ENCODE measurements at regions not wholly inside any gene's neighbourhood (a gene's known extent, or its start where the extent isn't known, plus 50 kb on each side); places are given as distances from the start of the nearest gene placed in this dataset.

GRCh38 chr5:96569332-96569731, 92.8 kb upstream of the CAST start:
- no CpG with 5 or more reads among the region's 4 CpGs for WGBS (ENCODE audit: extremely low coverage, insufficient coverage, low lambda C conversion rate)
- no peaks in the 10 kb centered on the region for H3K27me3 ChIP-seq (ENCODE audit: insufficient read depth, low read length, poor library complexity)
- no peak overlapping the region for H3K4ac ChIP-seq (ENCODE audit: low read depth, low read length)

GRCh38 chr5:96569770-96570169, 92.4 kb upstream of the CAST start:
- no peak overlapping the region for H3K4ac ChIP-seq (ENCODE audit: low read depth, low read length)
- H2BK15ac ChIP-seq (replicated peaks; ENCODE audit: low read depth) = no peak overlapping the region
- H3K27me3 ChIP-seq (ENCODE audit: insufficient read depth, low read length, poor library complexity) = no peaks in the 10 kb centered on the region
- no peak overlapping the region for H3K18ac ChIP-seq (ENCODE audit: low read length)
- H2AK5ac ChIP-seq (ENCODE audit: low read length) = no peak overlapping the region
- DNase-seq = no peak
- H2BK5ac ChIP-seq (ENCODE audit: low read length) = no peak overlapping the region
- H3K4me2 ChIP-seq (ENCODE audit: low read length) = no peak overlapping the region
- H3K79me2 ChIP-seq (ENCODE audit: control insufficient read depth, insufficient read depth, low read length) = no peaks in the 10 kb centered on the region
- no peak overlapping the region for H3K27ac ChIP-seq (ENCODE audit: low read depth, low read length)
- H3K79me1 ChIP-seq (ENCODE audit: low read length) = no peaks in the 10 kb centered on the region
- no CpG with 5 or more reads among the region's 4 CpGs for WGBS (ENCODE audit: extremely low coverage, insufficient coverage, low lambda C conversion rate)
- no peak overlapping the region for H3K4me3 ChIP-seq (ENCODE audit: low read length)
- H4K8ac ChIP-seq (ENCODE audit: low read depth, low read length) = no peak overlapping the region
- H3K9ac ChIP-seq (ENCODE audit: low read length) = no peak overlapping the region
- no peak overlapping the region for H2BK120ac ChIP-seq (ENCODE audit: low read depth, low read length)
- H3K56ac ChIP-seq (ENCODE audit: low read length) = no peak overlapping the region
- no peak overlapping the region for H4K5ac ChIP-seq (ENCODE audit: low read length)
- no peaks in the 10 kb centered on the region for H3K36me3 ChIP-seq (ENCODE audit: control insufficient read depth, insufficient read depth, low read length)
- H3K23ac ChIP-seq (ENCODE audit: low read length) = no peak overlapping the region
- peaks cover 8% of the 10 kb centered on the region for H3K4me1 ChIP-seq (ENCODE audit: control insufficient read depth, low read depth, low read length)

More at GRCh38 chr5:96569332-96569731, 92.8 kb upstream of the CAST start:
- Histone ChIP-seq H3K9ac (ENCODE audit: low read length) (no peak overlapping the region), H3K4me1 (ENCODE audit: control insufficient read depth, low read depth, low read length) (peaks cover 8% of the 10 kb centered on the region), H2BK120ac (ENCODE audit: low read depth, low read length) (no peak overlapping the region), H3K27ac (ENCODE audit: low read depth, low read length) (no peak overlapping the region), H4K8ac (ENCODE audit: low read depth, low read length) (no peak overlapping the region), H2BK15ac (replicated peaks; ENCODE audit: low read depth) (no peak overlapping the region), H3K4me2 (ENCODE audit: low read length) (no peak overlapping the region), H3K4me3 (ENCODE audit: low read length) (no peak overlapping the region), H3K18ac (ENCODE audit: low read length) (no peak overlapping the region), H2BK5ac (ENCODE audit: low read length) (no peak overlapping the region), H3K36me3 (ENCODE audit: control insufficient read depth, insufficient read depth, low read length) (no peaks in the 10 kb centered on the region), H3K79me2 (ENCODE audit: control insufficient read depth, insufficient read depth, low read length) (no peaks in the 10 kb centered on the region), H2AK5ac (ENCODE audit: low read length) (no peak overlapping the region), H3K56ac (ENCODE audit: low read length) (no peak overlapping the region), H3K79me1 (ENCODE audit: low read length) (no peaks in the 10 kb centered on the region), H4K5ac (ENCODE audit: low read length) (no peak overlapping the region), H3K23ac (ENCODE audit: low read length) (no peak overlapping the region)
- no peak for DNase-seq

GRCh38 chr5:96572864-96573512, 89.2 kb upstream of the CAST start:
- no CpG with 5 or more reads among the region's 5 CpGs for WGBS (ENCODE audit: extremely low coverage, insufficient coverage, low lambda C conversion rate)
- Histone ChIP-seq H3K4me2 (ENCODE audit: low read length) (no peak overlapping the region), H3K56ac (ENCODE audit: low read length) (no peak overlapping the region), H3K79me1 (ENCODE audit: low read length) (no peaks in the 10 kb centered on the region), H2BK15ac (replicated peaks; ENCODE audit: low read depth) (no peak overlapping the region), H3K23ac (ENCODE audit: low read length) (no peak overlapping the region), H4K5ac (ENCODE audit: low read length) (no peak overlapping the region), H3K4me1 (ENCODE audit: control insufficient read depth, low read depth, low read length) (no peaks in the 10 kb centered on the region), H3K27me3 (ENCODE audit: insufficient read depth, low read length, poor library complexity) (no peaks in the 10 kb centered on the region), H4K8ac (ENCODE audit: low read depth, low read length) (no peak overlapping the region), H3K18ac (ENCODE audit: low read length) (no peak overlapping the region), H3K4ac (ENCODE audit: low read depth, low read length) (no peak overlapping the region), H2BK120ac (ENCODE audit: low read depth, low read length) (no peak overlapping the region), H3K79me2 (ENCODE audit: control insufficient read depth, insufficient read depth, low read length) (no peaks in the 10 kb centered on the region), H2AK5ac (ENCODE audit: low read length) (no peak overlapping the region), H2BK5ac (ENCODE audit: low read length) (no peak overlapping the region), H3K36me3 (ENCODE audit: control insufficient read depth, insufficient read depth, low read length) (no peaks in the 10 kb centered on the region), H3K9ac (ENCODE audit: low read length) (no peak overlapping the region), H3K4me3 (ENCODE audit: low read length) (no peak overlapping the region), H3K27ac (ENCODE audit: low read depth, low read length) (no peak overlapping the region)
- DNase-seq = no peak

GRCh38 chr5:96573513-96573894, 88.7 kb upstream of the CAST start:
- no peak overlapping the region for H3K56ac ChIP-seq (ENCODE audit: low read length)
- no peaks in the 10 kb centered on the region for H3K79me2 ChIP-seq (ENCODE audit: control insufficient read depth, insufficient read depth, low read length)
- H3K36me3 ChIP-seq (ENCODE audit: control insufficient read depth, insufficient read depth, low read length) = no peaks in the 10 kb centered on the region
- no peak overlapping the region for H3K27ac ChIP-seq (ENCODE audit: low read depth, low read length)
- no peaks in the 10 kb centered on the region for H3K4me1 ChIP-seq (ENCODE audit: control insufficient read depth, low read depth, low read length)
- H2AK5ac ChIP-seq (ENCODE audit: low read length) = no peak overlapping the region
- no peak overlapping the region for H3K4me2 ChIP-seq (ENCODE audit: low read length)
- H2BK15ac ChIP-seq (replicated peaks; ENCODE audit: low read depth) = no peak overlapping the region
- H2BK120ac ChIP-seq (ENCODE audit: low read depth, low read length) = no peak overlapping the region
- H4K5ac ChIP-seq (ENCODE audit: low read length) = no peak overlapping the region
- no peaks in the 10 kb centered on the region for H3K79me1 ChIP-seq (ENCODE audit: low read length)
- H3K23ac ChIP-seq (ENCODE audit: low read length) = no peak overlapping the region
- H3K9ac ChIP-seq (ENCODE audit: low read length) = no peak overlapping the region
- H3K27me3 ChIP-seq (ENCODE audit: insufficient read depth, low read length, poor library complexity) = no peaks in the 10 kb centered on the region
- H3K4me3 ChIP-seq (ENCODE audit: low read length) = no peak overlapping the region
- no peak overlapping the region for H3K4ac ChIP-seq (ENCODE audit: low read depth, low read length)
- no peak overlapping the region for H4K8ac ChIP-seq (ENCODE audit: low read depth, low read length)
- no peak for DNase-seq
- H3K18ac ChIP-seq (ENCODE audit: low read length) = no peak overlapping the region
- no peak overlapping the region for H2BK5ac ChIP-seq (ENCODE audit: low read length)

GRCh38 chr5:96576876-96577275, 85.3 kb upstream of the CAST start:
- H4K5ac ChIP-seq (ENCODE audit: low read length) = no peak overlapping the region
- no CpG with 5 or more reads among the region's 3 CpGs for WGBS (ENCODE audit: extremely low coverage, insufficient coverage, low lambda C conversion rate)

GRCh38 chr5:96577909-96578308, 84.3 kb upstream of the CAST start:
- H3K4me1 ChIP-seq (ENCODE audit: control insufficient read depth, low read depth, low read length) = no peaks in the 10 kb centered on the region
- no peaks in the 10 kb centered on the region for H3K79me1 ChIP-seq (ENCODE audit: low read length)
- H3K4ac ChIP-seq (ENCODE audit: low read depth, low read length) = no peak overlapping the region
- no peak overlapping the region for H2BK5ac ChIP-seq (ENCODE audit: low read length)
- DNase-seq = no peak
- no peak overlapping the region for H3K23ac ChIP-seq (ENCODE audit: low read length)
- H3K36me3 ChIP-seq (ENCODE audit: control insufficient read depth, insufficient read depth, low read length) = no peaks in the 10 kb centered on the region
- no peak overlapping the region for H3K27ac ChIP-seq (ENCODE audit: low read depth, low read length)
- H3K18ac ChIP-seq (ENCODE audit: low read length) = no peak overlapping the region
- H2BK15ac ChIP-seq (replicated peaks; ENCODE audit: low read depth) = no peak overlapping the region
- H3K4me2 ChIP-seq (ENCODE audit: low read length) = no peak overlapping the region
- H2AK5ac ChIP-seq (ENCODE audit: low read length) = no peak overlapping the region
- H3K27me3 ChIP-seq (ENCODE audit: insufficient read depth, low read length, poor library complexity) = no peaks in the 10 kb centered on the region
- H3K9ac ChIP-seq (ENCODE audit: low read length) = no peak overlapping the region
- no peak overlapping the region for H4K5ac ChIP-seq (ENCODE audit: low read length)
- H4K8ac ChIP-seq (ENCODE audit: low read depth, low read length) = no peak overlapping the region
- H3K4me3 ChIP-seq (ENCODE audit: low read length) = no peak overlapping the region
- H3K79me2 ChIP-seq (ENCODE audit: control insufficient read depth, insufficient read depth, low read length) = no peaks in the 10 kb centered on the region
- no peak overlapping the region for H3K56ac ChIP-seq (ENCODE audit: low read length)
- H2BK120ac ChIP-seq (ENCODE audit: low read depth, low read length) = no peak overlapping the region

More at GRCh38 chr5:96576876-96577275, 85.3 kb upstream of the CAST start:
- H3K56ac ChIP-seq (ENCODE audit: low read length) = no peak overlapping the region
- no peak overlapping the region for H3K9ac ChIP-seq (ENCODE audit: low read length)
- no peak overlapping the region for H2AK5ac ChIP-seq (ENCODE audit: low read length)
- no peak overlapping the region for H3K4me3 ChIP-seq (ENCODE audit: low read length)
- no peak overlapping the region for H2BK5ac ChIP-seq (ENCODE audit: low read length)
- H3K4me1 ChIP-seq (ENCODE audit: control insufficient read depth, low read depth, low read length) = no peaks in the 10 kb centered on the region
- no peak overlapping the region for H4K8ac ChIP-seq (ENCODE audit: low read depth, low read length)
- no peaks in the 10 kb centered on the region for H3K79me1 ChIP-seq (ENCODE audit: low read length)
- H3K4ac ChIP-seq (ENCODE audit: low read depth, low read length) = no peak overlapping the region
- no peaks in the 10 kb centered on the region for H3K36me3 ChIP-seq (ENCODE audit: control insufficient read depth, insufficient read depth, low read length)
- no peak overlapping the region for H2BK120ac ChIP-seq (ENCODE audit: low read depth, low read length)
- H3K27ac ChIP-seq (ENCODE audit: low read depth, low read length) = no peak overlapping the region
- H2BK15ac ChIP-seq (replicated peaks; ENCODE audit: low read depth) = no peak overlapping the region
- H3K79me2 ChIP-seq (ENCODE audit: control insufficient read depth, insufficient read depth, low read length) = no peaks in the 10 kb centered on the region
- no peak overlapping the region for H3K18ac ChIP-seq (ENCODE audit: low read length)
- no peak overlapping the region for H3K23ac ChIP-seq (ENCODE audit: low read length)
- no peaks in the 10 kb centered on the region for H3K27me3 ChIP-seq (ENCODE audit: insufficient read depth, low read length, poor library complexity)
- no peak overlapping the region for H3K4me2 ChIP-seq (ENCODE audit: low read length)
- no peak for DNase-seq
